K562 (cell line): ENCODE measurements at regions not wholly inside any gene's neighbourhood (a gene's known extent, or its start where the extent isn't known, plus 50 kb on each side); places are given as distances from the start of the nearest gene placed in this dataset.

Experiments
- ATF4 ChIP-seq: fragments of 450-650 bp; formaldehyde crosslinking; IDR thresholded peaks from 2 replicates; pipeline ENCODE4 v1.4.0; 2022; ENCODE audit warnings: mild to moderate bottlenecking, moderate library complexity
- CREB3 ChIP-seq: fragments of 450-650 bp; conservative IDR thresholded peaks from 2 replicates; pipeline ENCODE4 v1.6.1; 2016; ENCODE audit warnings: missing genetic modification characterization, low read depth, mild to moderate bottlenecking, missing compliant biosample characterization, moderate library complexity
- CUX1 ChIP-seq: fragments of 200-800 bp; sonication (Bioruptor generic); IDR thresholded peaks from 2 replicates; pipeline ENCODE4 v1.6.1; 2016; ENCODE audit warnings: missing genetic modification characterization, missing compliant biosample characterization
- MTA2 ChIP-seq: fragments of 450-650 bp; IDR thresholded peaks from 2 replicates; pipeline ENCODE4 v1.6.1; 2016; ENCODE audit warnings: low read depth
- NCOA1 ChIP-seq: fragments of 450-650 bp; IDR thresholded peaks from 2 replicates; pipeline ENCODE4 v1.6.1; 2016; ENCODE audit warnings: low read depth
- NFXL1 ChIP-seq: fragments of 450-650 bp; formaldehyde crosslinking; IDR thresholded peaks from 2 replicates; pipeline ENCODE4 v1.4.0; 2021; ENCODE audit warnings: mild to moderate bottlenecking
- YY1 ChIP-seq, 3 experiments: IDR thresholded peaks; 2 replicates each; pipeline ENCODE4 v1.6.1; 2011; ENCODE audit warnings: low read length in 2 of 3, mild to moderate bottlenecking in 2 of 3, moderate library complexity in 2 of 3, borderline replicate concordance in 1 of 3, control low read depth in 1 of 3, low read depth in 1 of 3; ENCODE audit not compliant: insufficient read depth in 3 of 3, insufficient replicate concordance in 2 of 3, control insufficient read depth in 1 of 3, insufficient read length in 1 of 3; ENCODE audit errors: extremely low read depth in 1 of 3
- ZNF12 ChIP-seq: sonication (generic); formaldehyde crosslinking; IDR thresholded peaks from 2 replicates; pipeline ENCODE4 v1.4.0; 2020; ENCODE audit warnings: mild to moderate bottlenecking, missing genetic modification reagents
- ZNF184 ChIP-seq: sonication (generic); formaldehyde crosslinking; IDR thresholded peaks from 2 replicates; pipeline ENCODE4 v1.5.0; 2020; ENCODE audit warnings: missing genetic modification reagents
- ZNF561 ChIP-seq: fragments of 450-650 bp; formaldehyde crosslinking; conservative IDR thresholded peaks from 2 replicates; pipeline ENCODE4 v1.4.0; 2020; ENCODE audit warnings: mild to moderate bottlenecking, moderate library complexity

GRCh38 chr11:100438376-100438775, 248.7 kb upstream of the ARHGAP42 start (continued):
- no peak for TF ChIP-seq CREB3 (tag)
- TF ChIP-seq ZNF184 (CRISPR knock-in tag): no peak
- TF ChIP-seq ZNF561 (CRISPR knock-in tag): no peak
- no peak for TF ChIP-seq MTA2
- TF ChIP-seq NFXL1 (CRISPR knock-in tag): no peak
- no peak for TF ChIP-seq YY1 (IDR thresholded peaks at IDR 0.05; ENCODE audit: borderline replicate concordance in 1 of 3, control insufficient read depth in 1 of 3, extremely low read depth in 1 of 3, insufficient read depth in 3 of 3, insufficient read length in 1 of 3, insufficient replicate concordance in 2 of 3, low read depth in 1 of 3, low read length in 2 of 3)
- no peak for TF ChIP-seq ATF4 (CRISPR knock-in tag)
- TF ChIP-seq NCOA1: no peak
- TF ChIP-seq CUX1: no peak
- TF ChIP-seq ZNF12 (CRISPR knock-in tag): no peak
- TF ChIP-seq, all 486 proteins: peak for 0
